ENCODE measurements at regions not wholly inside any gene's neighbourhood (a gene's known extent, or its start where the extent isn't known, plus 50 kb on each side); places are given as distances from the start of the nearest gene placed in this dataset.

DNA sequence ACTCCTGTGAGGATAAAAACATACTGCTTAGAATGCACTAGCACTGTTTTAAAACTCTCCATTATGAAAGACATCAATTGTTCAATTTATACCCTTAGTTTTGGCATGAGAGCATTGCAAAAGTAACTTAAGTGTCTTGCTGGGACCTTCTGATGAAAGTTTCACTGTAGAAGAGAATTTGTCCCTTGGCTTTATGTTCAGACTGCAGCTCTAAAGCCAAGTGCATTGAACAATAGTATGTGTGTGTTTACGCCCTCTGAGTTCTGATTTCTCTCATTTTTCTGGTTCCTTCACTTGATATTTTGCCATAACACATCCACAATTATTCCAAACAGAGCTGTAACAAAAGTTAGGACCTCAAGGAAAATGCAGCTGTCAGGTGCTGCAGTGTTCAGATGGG lies 474.6 kb downstream of the DISC1 start:
- no peak for TF ChIP-seq FOS (IDR thresholded peaks at IDR 0.05; ENCODE audit: low read depth, low read length)
- TF ChIP-seq SMC3 (IDR thresholded peaks at IDR 0.05; ENCODE audit: low read depth, low read length): no peak
- TF ChIP-seq BHLHE40 (IDR thresholded peaks at IDR 0.05; ENCODE audit: low read depth, low read length): no peak
- no peak for TF ChIP-seq NFE2L2 (IDR thresholded peaks at IDR 0.05; ENCODE audit: low read depth, low read length)
- no peak for TF ChIP-seq MXI1 (IDR thresholded peaks at IDR 0.05; ENCODE audit: borderline replicate concordance, low read depth, low read length)
- TF ChIP-seq MAZ (IDR thresholded peaks at IDR 0.05; ENCODE audit: borderline replicate concordance, low read depth, low read length): no peak
- TF ChIP-seq RCOR1 (IDR thresholded peaks at IDR 0.05; ENCODE audit: insufficient replicate concordance, low read length): no peak
- TF ChIP-seq RFX5 (IDR thresholded peaks at IDR 0.05; ENCODE audit: low read depth, low read length): no peak
- no peak for TF ChIP-seq MAFK (IDR thresholded peaks at IDR 0.05; ENCODE audit: low read depth, low read length)
- H3K18ac ChIP-seq (ENCODE audit: low read depth, low read length): no peak overlapping the region
- H3K14ac ChIP-seq (replicated peaks; ENCODE audit: low read depth, low read length): no peak overlapping the region
- intact Hi-C loops (cut with micrococcal nuclease): no loop called here
- H2BK15ac ChIP-seq (ENCODE audit: low read depth, low read length): no peak overlapping the region
- H3K79me1 ChIP-seq (ENCODE audit: low read depth in 1 of 2, low read length in 2 of 2): no peaks in the 10 kb centered on the region
- H2BK5ac ChIP-seq (ENCODE audit: low read depth, low read length, poor library complexity, severe bottlenecking): no peak overlapping the region
- no peak overlapping the region for H3K27ac ChIP-seq (ENCODE audit: insufficient read depth, low read length)
- no peak overlapping the region for H4K8ac ChIP-seq (ENCODE audit: low read depth in 2 of 2, low read length in 2 of 2)
- WGBS, 2 experiments (ENCODE audit: extremely low coverage in 2 of 2, insufficient read length in 1 of 2): no CpG with 5 or more reads among the region's 1 CpG
- H2AK5ac ChIP-seq (ENCODE audit: low read depth, low read length): no peak overlapping the region
- in situ Hi-C loops (cut with MboI; ENCODE audit: low sequenced_read_pairs): no loop called here
- H3K9me1 ChIP-seq (ENCODE audit: insufficient read depth, low read length): no peaks in the 10 kb centered on the region
- no peaks in the 10 kb centered on the region for H4K20me1 ChIP-seq (ENCODE audit: insufficient read depth, low read length)
- H3K23ac ChIP-seq (ENCODE audit: low read depth, low read length): no peak overlapping the region
- BruUV-seq (replicated peaks): no TSS peak
- ATAC-seq (ENCODE audit: low read depth) (no peak), DNase-seq (no peak)
- H2BK120ac ChIP-seq (ENCODE audit: low read depth, low read length): no peak overlapping the region
- H3K4ac ChIP-seq (ENCODE audit: low read depth, low read length): no peak overlapping the region
- no peak overlapping the region for H4K91ac ChIP-seq (ENCODE audit: insufficient read depth, low read depth, low read length)
- ChIA-PET CTCF (no interaction called here), POLR2A (ENCODE audit: unreplicated experiment) (no interaction called here)
- H3K9me3 ChIP-seq (ENCODE audit: control insufficient read depth, insufficient read depth, low read length): no peaks in the 10 kb centered on the region
- H3K4me2 ChIP-seq (ENCODE audit: low read depth, low read length): no peak overlapping the region
- H3K36me3 ChIP-seq (ENCODE audit: control insufficient read depth, insufficient read depth, low read length): no peaks in the 10 kb centered on the region
- H3K9ac ChIP-seq (ENCODE audit: low read depth, low read length): no peak overlapping the region
- no peak overlapping the region for H4K5ac ChIP-seq (ENCODE audit: low read depth, low read length)
- dilution Hi-C loops (cut with HindIII; ENCODE audit: low sequenced_read_pairs, unreplicated experiment): no loop called here
- no peak overlapping the region for H2BK20ac ChIP-seq (ENCODE audit: low read depth, low read length)
- H3K4me3 ChIP-seq (ENCODE audit: insufficient read depth, low read depth, low read length): no peak overlapping the region
- no peak overlapping the region for H2AFZ ChIP-seq (replicated peaks; ENCODE audit: low read length, poor library complexity)
- no peak overlapping the region for H2AK9ac ChIP-seq (replicated peaks; ENCODE audit: low read depth, low read length, poor library complexity)
- H3K27me3 ChIP-seq (ENCODE audit: control insufficient read depth, insufficient read depth, low read length): peaks cover 4% of the 10 kb centered on the region
- no peaks in the 10 kb centered on the region for H3K4me1 ChIP-seq (ENCODE audit: control insufficient read depth, insufficient read depth, low read length)
- H3K56ac ChIP-seq (ENCODE audit: extremely low read depth, insufficient read depth, low read length): no peak overlapping the region

Data from IMR-90 (cell line).